DND-41 (cell line): ENCODE measurements at regions not wholly inside any gene's neighbourhood (a gene's known extent, or its start where the extent isn't known, plus 50 kb on each side); places are given as distances from the start of the nearest gene placed in this dataset.
"Not testable (repeated sequence)": the region's sequence is repeated elsewhere in the genome, so short reads cannot be mapped to it uniquely, and the experiment has no call there.

ENCODE experiments used
- ATAC-seq: fragments of 200-7000 bp; cut with Tn5 transposase; 3 replicates; pipeline ENCODE4 v1.9.1; 2021; ENCODE audit warnings: low read depth; ENCODE audit not compliant: insufficient read depth
- DNase-seq: peaks from one replicate; pipeline ENCODE4 v3.0.0-alpha.2; 2020
- H2AFZ ChIP-seq: 2 replicates; pipeline ENCODE4 v1.6.0; 2012; ENCODE audit warnings: low read depth, low read length
- H3K27ac ChIP-seq: 2 replicates; pipeline ENCODE4 v1.5.1; 2012; ENCODE audit warnings: low read length, inconsistent platforms
- H3K27me3 ChIP-seq: fragments of 200-600 bp; sonication (generic); 2 replicates; pipeline ENCODE4 v1.6.0; 2012; ENCODE audit warnings: low read length, mild to moderate bottlenecking, inconsistent platforms; ENCODE audit not compliant: insufficient read depth, poor library complexity
- H3K36me3 ChIP-seq: 2 replicates; pipeline ENCODE4 v1.5.1; 2012; ENCODE audit warnings: low read length, inconsistent platforms; ENCODE audit not compliant: insufficient read depth
- H3K4me1 ChIP-seq: 2 replicates; pipeline ENCODE4 v1.5.1; 2012; ENCODE audit warnings: mild to moderate bottlenecking, low read length; ENCODE audit not compliant: insufficient read depth
- H3K4me2 ChIP-seq: 2 replicates; pipeline ENCODE4 v1.6.0; 2012; ENCODE audit warnings: mild to moderate bottlenecking, moderate library complexity, low read length, inconsistent platforms; ENCODE audit not compliant: insufficient read depth
- H3K4me3 ChIP-seq, 2 experiments: fragments of 200-600 bp in 1 of 2; shearing (Covaris generic) in 1 of 2; 2 replicates each; pipeline ENCODE4 v1.5.1; 2012 to 2016; ENCODE audit warnings: inconsistent platforms in 2 of 2, low read length in 2 of 2, mild to moderate bottlenecking in 2 of 2, low read depth in 1 of 2, moderate library complexity in 1 of 2
- H3K79me2 ChIP-seq: 2 replicates; pipeline ENCODE4 v1.6.0; 2012; ENCODE audit warnings: low read length, inconsistent platforms; ENCODE audit not compliant: insufficient read depth
- H3K9ac ChIP-seq: 2 replicates; pipeline ENCODE4 v1.6.0; 2012; ENCODE audit warnings: low read depth, mild to moderate bottlenecking, inconsistent platforms, low read length, moderate library complexity
- H3K9me3 ChIP-seq: 2 replicates; pipeline ENCODE4 v1.5.1; 2012; ENCODE audit warnings: low read length, moderate library complexity, mild to moderate bottlenecking, inconsistent platforms; ENCODE audit not compliant: insufficient read depth, severe bottlenecking
- H4K20me1 ChIP-seq: 2 replicates; pipeline ENCODE4 v1.6.0; 2012; ENCODE audit warnings: low read length; ENCODE audit not compliant: insufficient read depth
- EZH2 ChIP-seq: IDR thresholded peaks from 3 replicates; pipeline ENCODE4 v1.6.1; 2012; ENCODE audit warnings: borderline replicate concordance, low read depth, mild to moderate bottlenecking, moderate library complexity, low read length, inconsistent platforms; ENCODE audit not compliant: severe bottlenecking
- TF ChIP-seq, protein P1 (sequence below): IDR thresholded peaks from 2 replicates; pipeline ENCODE4 v1.5.1; 2012; ENCODE audit warnings: borderline replicate concordance, low read length, moderate library complexity, mild to moderate bottlenecking; ENCODE audit not compliant: poor library complexity, severe bottlenecking; ENCODE audit errors: extremely low read depth

DNA sequence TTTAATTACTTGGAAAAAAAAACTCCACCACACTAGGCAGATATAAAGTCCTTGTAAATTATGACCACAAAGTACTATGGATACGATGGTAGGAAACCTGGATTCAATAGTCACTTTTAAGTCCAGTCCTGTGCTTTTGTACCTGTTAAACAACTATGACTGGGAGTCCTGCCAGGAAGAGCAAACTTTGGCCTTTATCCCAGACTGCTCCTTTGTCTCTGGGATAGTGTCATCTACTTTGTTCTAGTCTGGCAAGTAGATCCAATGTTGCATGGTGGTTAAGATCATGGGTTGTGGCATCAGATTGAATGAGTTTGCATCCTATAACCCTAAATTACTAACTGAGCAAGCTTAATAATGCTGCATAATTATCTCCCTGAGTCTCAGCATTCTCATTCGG lies 175.3 kb upstream of the FGF13 start:
- Histone ChIP-seq H2AFZ (no peak overlapping the region), H3K4me2 (no peak overlapping the region), H3K36me3 (no peaks in the 10 kb centered on the region), H3K79me2 (no peaks in the 10 kb centered on the region), H3K4me3 (no peak overlapping the region), H3K9ac (no peak overlapping the region), H4K20me1 (no peaks in the 10 kb centered on the region), H3K9me3 (no peaks in the 10 kb centered on the region), H3K4me1 (no peaks in the 10 kb centered on the region), H3K27me3 (no peaks in the 10 kb centered on the region), H3K27ac (no peak overlapping the region)
- ATAC-seq (no peak), DNase-seq (no peak)
- no peak for TF ChIP-seq EZH2
- TF ChIP-seq, protein P1, sequence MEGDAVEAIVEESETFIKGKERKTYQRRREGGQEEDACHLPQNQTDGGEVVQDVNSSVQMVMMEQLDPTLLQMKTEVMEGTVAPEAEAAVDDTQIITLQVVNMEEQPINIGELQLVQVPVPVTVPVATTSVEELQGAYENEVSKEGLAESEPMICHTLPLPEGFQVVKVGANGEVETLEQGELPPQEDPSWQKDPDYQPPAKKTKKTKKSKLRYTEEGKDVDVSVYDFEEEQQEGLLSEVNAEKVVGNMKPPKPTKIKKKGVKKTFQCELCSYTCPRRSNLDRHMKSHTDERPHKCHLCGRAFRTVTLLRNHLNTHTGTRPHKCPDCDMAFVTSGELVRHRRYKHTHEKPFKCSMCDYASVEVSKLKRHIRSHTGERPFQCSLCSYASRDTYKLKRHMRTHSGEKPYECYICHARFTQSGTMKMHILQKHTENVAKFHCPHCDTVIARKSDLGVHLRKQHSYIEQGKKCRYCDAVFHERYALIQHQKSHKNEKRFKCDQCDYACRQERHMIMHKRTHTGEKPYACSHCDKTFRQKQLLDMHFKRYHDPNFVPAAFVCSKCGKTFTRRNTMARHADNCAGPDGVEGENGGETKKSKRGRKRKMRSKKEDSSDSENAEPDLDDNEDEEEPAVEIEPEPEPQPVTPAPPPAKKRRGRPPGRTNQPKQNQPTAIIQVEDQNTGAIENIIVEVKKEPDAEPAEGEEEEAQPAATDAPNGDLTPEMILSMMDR: no peak

DNA sequence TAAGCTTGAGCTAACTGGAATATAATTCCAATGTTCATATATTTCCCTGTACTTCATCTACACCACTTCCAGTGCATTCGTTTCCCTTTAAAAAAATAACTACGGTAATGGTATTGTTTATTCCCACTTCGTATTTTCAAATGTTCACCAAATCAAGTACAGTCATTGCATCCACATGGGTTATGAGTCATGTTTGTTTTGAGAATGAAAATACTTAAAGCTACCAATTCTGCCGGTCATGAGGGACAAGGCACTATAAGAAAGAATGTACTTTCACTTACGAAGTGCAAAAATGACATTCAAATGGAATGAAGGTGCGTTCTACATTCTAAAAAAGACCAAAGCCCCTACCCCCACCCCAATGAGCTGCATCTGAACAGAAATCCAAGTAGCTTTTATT lies 174.4 kb upstream of the FGF13 start:
- H2AFZ ChIP-seq: no peak overlapping the region
- H3K9ac ChIP-seq: no peak overlapping the region
- H3K27me3 ChIP-seq: no peaks in the 10 kb centered on the region
- H3K9me3 ChIP-seq: no peaks in the 10 kb centered on the region
- H4K20me1 ChIP-seq: no peaks in the 10 kb centered on the region
- no peak for TF ChIP-seq EZH2
- TF ChIP-seq, protein P1: no peak
- ATAC-seq: no peak
- H3K4me2 ChIP-seq: no peak overlapping the region
- no peak overlapping the region for H3K27ac ChIP-seq
- no peaks in the 10 kb centered on the region for H3K36me3 ChIP-seq
- no peaks in the 10 kb centered on the region for H3K4me1 ChIP-seq
- H3K79me2 ChIP-seq: no peaks in the 10 kb centered on the region
- no peak overlapping the region for H3K4me3 ChIP-seq
- no peak for DNase-seq

DNA sequence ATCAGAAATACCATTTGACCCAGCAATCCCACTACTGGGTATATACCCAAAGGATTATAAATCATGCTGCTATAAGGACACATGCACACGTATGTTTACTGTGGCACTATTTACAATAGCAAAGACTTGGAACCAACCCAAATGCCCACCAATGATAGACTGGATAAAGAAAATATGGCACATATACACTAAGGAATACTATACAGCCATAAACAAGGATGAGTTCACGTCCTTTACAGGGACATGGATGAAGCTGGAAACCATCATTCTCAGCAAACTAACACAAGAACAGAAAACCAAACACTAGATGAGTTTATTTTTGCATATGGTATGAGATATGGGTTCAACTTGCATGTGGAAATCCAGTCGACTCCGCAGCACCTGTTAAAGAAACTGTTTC lies 168.8 kb upstream of the FGF13 start:
- ATAC-seq, H3K27me3 ChIP-seq, H3K9me3 ChIP-seq, H4K20me1 ChIP-seq, H3K79me2 ChIP-seq, H3K4me3 ChIP-seq, H3K9ac ChIP-seq, H3K36me3 ChIP-seq, DNase-seq, H3K27ac ChIP-seq, H2AFZ ChIP-seq, H3K4me2 ChIP-seq, H3K4me1 ChIP-seq: not testable (repeated sequence)

DNA sequence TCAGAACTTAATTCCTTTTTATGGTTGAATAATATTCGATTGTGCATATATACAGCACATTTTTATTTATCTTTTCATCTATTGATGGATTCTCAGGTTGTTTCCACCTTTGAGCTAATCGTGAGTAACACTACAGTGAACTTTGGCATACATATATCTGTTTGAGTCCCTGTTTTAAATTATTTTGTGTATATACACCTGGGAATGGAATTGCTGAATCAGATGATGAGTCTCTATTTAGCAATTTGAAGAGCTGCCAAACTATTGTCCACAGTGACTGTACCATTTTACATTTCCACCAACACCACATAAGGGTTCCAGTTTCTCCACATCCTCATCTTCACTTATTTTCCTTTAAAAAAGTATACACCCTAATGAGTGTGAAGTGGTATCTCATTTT lies 166.2 kb upstream of the FGF13 start:
- Histone ChIP-seq H3K9me3 (no peaks in the 10 kb centered on the region), H2AFZ (no peak overlapping the region), H3K9ac (no peak overlapping the region), H3K36me3 (no peaks in the 10 kb centered on the region), H4K20me1 (no peaks in the 10 kb centered on the region), H3K27ac (no peak overlapping the region), H3K79me2 (no peaks in the 10 kb centered on the region), H3K27me3 (no peaks in the 10 kb centered on the region), H3K4me2 (no peak overlapping the region), H3K4me1 (no peaks in the 10 kb centered on the region), H3K4me3 (no peak overlapping the region)
- TF ChIP-seq, protein P1: no peak
- no peak for TF ChIP-seq EZH2
- ATAC-seq (no peak), DNase-seq (no peak)
